GM21723 (cell line): ENCODE measurements at regions not wholly inside any gene's neighbourhood (a gene's known extent, or its start where the extent isn't known, plus 50 kb on each side); places are given as distances from the start of the nearest gene placed in this dataset.

Source experiments
- ATAC-seq: cut with Tn5 transposase; IDR thresholded peaks from one replicate; pipeline ENCODE4 v1.9.1; 2021; ENCODE audit warnings: mild to moderate bottlenecking, moderate library complexity; ENCODE audit not compliant: unreplicated experiment

DNA sequence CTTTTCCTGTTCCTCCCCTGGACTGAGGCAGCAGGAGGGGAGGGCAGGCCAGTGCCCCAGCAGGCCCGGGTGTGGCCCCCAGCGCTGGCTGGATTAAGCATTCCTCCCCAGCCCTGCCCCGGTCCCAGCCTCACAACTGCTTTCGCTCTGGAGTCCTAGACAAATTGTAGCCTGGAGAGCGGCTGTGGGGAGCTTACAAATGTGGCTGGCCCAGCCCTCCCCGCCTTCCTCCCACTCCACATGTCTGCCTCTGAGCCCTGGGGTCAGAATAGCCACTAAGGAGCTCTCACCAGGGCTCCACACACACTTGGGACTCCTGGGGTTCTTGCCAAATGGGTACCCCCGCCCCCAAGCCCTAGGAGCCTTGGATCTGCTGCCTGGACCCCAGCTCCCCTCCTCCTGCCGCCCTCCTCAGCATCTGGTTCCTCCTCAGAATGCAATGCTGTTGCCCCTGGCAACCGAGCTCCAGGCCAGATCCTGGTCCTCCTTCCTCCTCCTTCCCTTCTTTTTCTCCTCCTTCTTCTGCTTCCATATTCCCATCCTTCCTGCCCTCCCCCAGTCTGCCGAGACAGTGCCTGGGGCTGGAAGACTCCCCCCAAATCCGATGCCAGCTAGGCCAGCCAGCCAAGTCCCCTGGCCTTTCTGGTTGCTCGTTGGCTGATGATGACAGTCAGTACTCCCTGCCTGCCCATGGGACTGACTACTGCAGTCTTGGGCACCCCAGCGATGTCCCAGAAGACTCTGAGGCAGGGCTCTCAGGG is 91.1 kb downstream of the LINGO1 start:
- ATAC-seq, result no peak

DNA sequence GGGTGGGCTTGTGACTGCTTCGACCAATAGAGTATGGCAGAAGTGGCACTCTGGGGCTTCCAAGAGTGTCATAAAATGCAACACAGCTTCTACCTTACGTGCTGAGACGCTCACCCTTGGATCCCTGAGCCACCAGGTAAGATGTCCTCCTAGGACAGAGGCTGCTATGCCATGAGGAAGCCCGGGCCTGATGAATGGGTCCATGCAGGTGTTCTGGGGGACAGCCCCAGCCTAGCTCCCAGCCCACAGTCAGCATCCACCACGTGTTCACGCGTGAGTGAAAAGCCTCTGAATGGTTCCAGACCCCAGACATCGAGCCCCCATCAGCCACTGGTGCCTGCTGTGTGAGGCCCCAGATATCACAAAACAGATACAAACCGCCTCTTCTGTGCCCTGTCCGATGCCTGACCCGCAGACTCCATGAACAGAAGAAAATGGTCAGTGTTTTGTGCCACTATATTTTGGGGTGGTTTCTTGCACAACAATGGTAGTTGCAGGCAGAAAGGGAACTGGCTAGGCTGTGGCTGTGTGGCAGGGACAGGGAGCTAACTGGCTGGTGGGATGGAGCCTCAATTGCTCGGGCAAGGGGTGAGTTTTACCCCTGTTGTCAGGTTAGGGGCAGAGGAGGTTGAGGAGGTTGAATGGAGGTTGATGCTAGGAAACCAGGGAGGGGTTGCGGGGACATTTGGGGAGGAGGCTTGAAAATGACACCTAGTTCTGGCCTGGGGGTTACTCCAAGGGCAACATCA is 92.2 kb downstream of the LINGO1 start:
- no peak for ATAC-seq

DNA sequence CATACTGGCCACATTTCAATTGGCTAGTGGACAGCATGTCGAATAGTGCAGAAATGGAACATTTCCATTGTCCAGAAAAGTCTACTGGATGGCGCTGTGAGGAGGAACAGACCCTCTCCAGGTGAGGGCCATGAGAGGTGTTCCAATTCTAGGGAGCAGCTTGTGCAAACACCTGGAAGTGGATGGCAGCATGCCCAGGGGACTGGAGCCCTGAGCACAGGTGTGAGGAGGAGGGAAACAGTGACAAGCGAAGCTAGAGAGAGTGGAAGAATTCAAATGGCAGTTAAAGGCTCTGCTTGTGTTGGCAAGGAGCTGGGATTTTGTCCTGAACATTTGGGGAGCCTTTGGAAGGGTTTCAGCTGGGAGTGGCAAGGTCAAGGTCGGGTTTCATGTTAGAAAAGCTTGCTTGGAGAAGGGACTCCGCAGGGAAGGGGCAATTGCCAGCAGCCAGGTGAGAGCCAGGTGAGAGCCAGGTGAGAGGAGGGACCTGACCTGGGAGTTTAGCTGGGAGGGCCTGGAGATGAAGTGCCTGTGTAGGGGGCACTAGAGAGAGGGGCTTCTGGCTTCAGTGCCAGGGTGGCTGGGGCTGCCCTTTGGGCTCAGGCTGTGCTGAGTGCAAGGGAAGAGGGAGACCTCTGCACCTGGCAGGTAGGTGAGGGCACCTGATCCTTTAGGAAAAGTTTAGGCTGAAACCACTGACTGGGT is 93.8 kb downstream of the LINGO1 start:
- ATAC-seq, result no peak

DNA sequence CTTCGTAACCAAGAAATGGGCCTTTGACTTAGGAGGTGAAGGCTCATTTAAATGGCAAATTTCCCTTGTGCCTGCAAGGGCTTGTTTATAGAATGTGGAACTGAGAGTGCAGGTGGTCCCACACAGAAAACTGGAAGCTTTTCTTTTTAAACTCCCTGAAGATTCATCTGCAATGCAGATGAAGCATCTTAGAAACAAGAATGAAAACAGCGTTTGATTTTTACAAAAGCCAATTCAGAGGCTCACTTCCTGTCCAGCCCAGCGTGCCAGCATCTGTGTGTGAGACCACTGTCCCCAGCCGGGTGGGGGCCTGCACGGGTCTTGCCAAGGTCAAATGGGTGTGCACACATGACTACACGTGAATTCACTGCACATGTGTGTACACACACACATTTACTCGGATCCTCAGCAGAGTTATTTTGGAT is 94.7 kb downstream of the LINGO1 start:
- ATAC-seq, result peak; percentile 73

DNA sequence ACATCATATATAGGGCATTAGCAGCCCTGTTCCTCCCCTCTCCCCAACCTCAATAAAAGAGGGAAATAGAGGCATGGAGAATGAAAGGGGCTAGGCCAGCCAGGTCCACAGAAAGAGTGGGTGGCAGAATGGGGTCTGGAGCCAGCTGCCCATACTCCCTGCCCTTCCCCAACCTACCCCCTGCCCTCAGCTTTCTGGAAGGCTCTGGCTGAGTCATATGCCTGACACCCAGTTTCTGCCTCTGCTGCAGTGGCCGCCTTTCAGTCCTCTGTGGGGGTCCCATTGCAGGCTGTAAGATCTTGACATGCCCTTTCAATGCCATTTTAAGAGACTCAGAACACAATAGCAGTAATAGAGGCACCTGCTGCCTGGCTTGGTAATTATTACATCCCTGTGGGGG is 95.7 kb downstream of the LINGO1 start:
- no peak for ATAC-seq

DNA sequence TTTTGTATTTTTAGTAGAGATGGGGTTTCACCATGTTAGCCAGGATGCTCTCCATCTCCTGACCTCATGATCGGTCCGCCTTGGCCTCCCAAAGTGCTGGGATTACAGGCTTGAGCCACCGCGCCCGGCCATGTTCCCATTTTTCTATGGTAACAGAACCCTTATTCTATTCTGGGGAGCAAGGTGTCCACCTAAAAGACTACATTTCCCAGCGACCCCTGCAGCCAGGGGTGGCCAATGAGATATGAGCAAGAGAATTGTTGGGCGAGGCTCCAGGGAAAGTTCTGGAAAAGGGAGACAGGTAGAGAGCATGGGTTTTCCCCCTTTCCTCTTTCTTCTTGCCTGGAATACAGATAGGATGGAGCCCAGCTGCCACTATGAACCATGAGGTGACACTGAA is 96.9 kb downstream of the LINGO1 start:
- ATAC-seq, result no peak
